HG03442 (cell line): ENCODE measurements at regions not wholly inside any gene's neighbourhood (a gene's known extent, or its start where the extent isn't known, plus 50 kb on each side); places are given as distances from the start of the nearest gene placed in this dataset.
"Not testable (repeated sequence)": the region's sequence is repeated elsewhere in the genome, so short reads cannot be mapped to it uniquely, and the experiment has no call there.

ENCODE experiments used
- ATAC-seq: cut with Tn5 transposase; IDR thresholded peaks from one replicate; pipeline ENCODE4 v1.9.1; 2021; ENCODE audit warnings: mild to moderate bottlenecking, moderate library complexity; ENCODE audit not compliant: unreplicated experiment

- ATAC-seq = no peak
Measured at GRCh38 chr10:16231176-16231575, 205.6 kb upstream of the PTER start.

- no peak for ATAC-seq
Measured at GRCh38 chr10:16231734-16232435, 204.9 kb upstream of the PTER start.

- ATAC-seq = no peak
Measured at GRCh38 chr10:16232441-16232840, 204.4 kb upstream of the PTER start.

GRCh38 chr10:16234916-16235315, 201.9 kb upstream of the PTER start:
- ATAC-seq = no peak

GRCh38 chr10:16242446-16242845, 194.4 kb upstream of the PTER start:
- no peak for ATAC-seq

- ATAC-seq = no peak
Measured at GRCh38 chr10:16242859-16243613, 193.8 kb upstream of the PTER start.

GRCh38 chr10:16250136-16250535, 186.7 kb upstream of the PTER start:
- not testable (repeated sequence) for ATAC-seq

GRCh38 chr10:16256336-16256735, 180.5 kb upstream of the PTER start:
- ATAC-seq = no peak

- no peak for ATAC-seq
Measured at GRCh38 chr10:16258291-16259040, 178.3 kb upstream of the PTER start.

- ATAC-seq = no peak
Measured at GRCh38 chr10:16259726-16260125, 177.1 kb upstream of the PTER start.

GRCh38 chr10:16260388-16260787, 176.4 kb upstream of the PTER start:
- no peak for ATAC-seq

- ATAC-seq = no peak
Measured at GRCh38 chr10:16271571-16271970, 165.2 kb upstream of the PTER start.

- no peak for ATAC-seq
Measured at GRCh38 chr10:16274911-16275310, 161.9 kb upstream of the PTER start.

GRCh38 chr10:16280595-16280994, 156.2 kb upstream of the PTER start:
- no peak for ATAC-seq

- ATAC-seq = no peak
Measured at GRCh38 chr10:16292366-16292765, 144.4 kb upstream of the PTER start.

- ATAC-seq = no peak
Measured at GRCh38 chr10:16297069-16297468, 139.7 kb upstream of the PTER start.

- no peak for ATAC-seq
Measured at GRCh38 chr10:16297642-16298041, 139.2 kb upstream of the PTER start.

GRCh38 chr10:16304311-16304710, 132.5 kb upstream of the PTER start:
- no peak for ATAC-seq

GRCh38 chr10:16310440-16310839, 126.4 kb upstream of the PTER start:
- ATAC-seq = no peak

- no peak for ATAC-seq
Measured at GRCh38 chr10:16314259-16314658, 122.6 kb upstream of the PTER start.

GRCh38 chr10:16316733-16317390, 119.9 kb upstream of the PTER start:
- ATAC-seq = no peak
